22Rv1 (cell line): ENCODE measurements at regions not wholly inside any gene's neighbourhood (a gene's known extent, or its start where the extent isn't known, plus 50 kb on each side); places are given as distances from the start of the nearest gene placed in this dataset.
"Not testable (repeated sequence)": the region's sequence is repeated elsewhere in the genome, so short reads cannot be mapped to it uniquely, and the experiment has no call there.

Source experiments
- H3K27ac ChIP-seq: fragments of 450-650 bp; 2 replicates; pipeline ENCODE4 v1.5.1; 2017
- ZFX ChIP-seq: fragments of 450-650 bp; IDR thresholded peaks from 2 replicates; pipeline ENCODE4 v1.6.1; 2017; ENCODE audit warnings: antibody characterized with exemption, borderline replicate concordance
- TF ChIP-seq, protein P1 (sequence below): fragments of 450-650 bp; IDR thresholded peaks from 2 replicates; pipeline ENCODE4 v1.5.1; 2017; ENCODE audit warnings: mild to moderate bottlenecking

DNA sequence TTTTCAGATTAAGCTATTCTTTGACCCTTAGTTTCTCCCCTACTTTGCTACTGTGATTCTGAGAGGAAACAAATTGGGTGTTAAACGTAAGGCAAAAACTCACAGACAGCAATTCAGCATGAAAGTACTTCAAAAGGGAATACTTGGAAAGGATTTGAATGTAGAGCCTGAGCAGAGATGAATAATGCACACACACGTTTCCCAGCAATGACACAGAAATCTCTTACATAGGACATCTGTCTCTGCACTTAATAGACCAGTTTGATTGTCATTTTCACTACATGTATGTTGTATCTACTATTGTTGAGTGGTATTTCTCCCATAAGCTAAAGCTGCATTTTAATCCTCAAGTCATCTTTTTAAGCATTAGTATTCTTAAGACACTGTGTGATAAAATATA, 166.1 kb upstream of the TEX13C start:
- TF ChIP-seq, protein P1, sequence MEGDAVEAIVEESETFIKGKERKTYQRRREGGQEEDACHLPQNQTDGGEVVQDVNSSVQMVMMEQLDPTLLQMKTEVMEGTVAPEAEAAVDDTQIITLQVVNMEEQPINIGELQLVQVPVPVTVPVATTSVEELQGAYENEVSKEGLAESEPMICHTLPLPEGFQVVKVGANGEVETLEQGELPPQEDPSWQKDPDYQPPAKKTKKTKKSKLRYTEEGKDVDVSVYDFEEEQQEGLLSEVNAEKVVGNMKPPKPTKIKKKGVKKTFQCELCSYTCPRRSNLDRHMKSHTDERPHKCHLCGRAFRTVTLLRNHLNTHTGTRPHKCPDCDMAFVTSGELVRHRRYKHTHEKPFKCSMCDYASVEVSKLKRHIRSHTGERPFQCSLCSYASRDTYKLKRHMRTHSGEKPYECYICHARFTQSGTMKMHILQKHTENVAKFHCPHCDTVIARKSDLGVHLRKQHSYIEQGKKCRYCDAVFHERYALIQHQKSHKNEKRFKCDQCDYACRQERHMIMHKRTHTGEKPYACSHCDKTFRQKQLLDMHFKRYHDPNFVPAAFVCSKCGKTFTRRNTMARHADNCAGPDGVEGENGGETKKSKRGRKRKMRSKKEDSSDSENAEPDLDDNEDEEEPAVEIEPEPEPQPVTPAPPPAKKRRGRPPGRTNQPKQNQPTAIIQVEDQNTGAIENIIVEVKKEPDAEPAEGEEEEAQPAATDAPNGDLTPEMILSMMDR = no peak
- TF ChIP-seq ZFX = no peak
- H3K27ac ChIP-seq = no peak overlapping the region

DNA sequence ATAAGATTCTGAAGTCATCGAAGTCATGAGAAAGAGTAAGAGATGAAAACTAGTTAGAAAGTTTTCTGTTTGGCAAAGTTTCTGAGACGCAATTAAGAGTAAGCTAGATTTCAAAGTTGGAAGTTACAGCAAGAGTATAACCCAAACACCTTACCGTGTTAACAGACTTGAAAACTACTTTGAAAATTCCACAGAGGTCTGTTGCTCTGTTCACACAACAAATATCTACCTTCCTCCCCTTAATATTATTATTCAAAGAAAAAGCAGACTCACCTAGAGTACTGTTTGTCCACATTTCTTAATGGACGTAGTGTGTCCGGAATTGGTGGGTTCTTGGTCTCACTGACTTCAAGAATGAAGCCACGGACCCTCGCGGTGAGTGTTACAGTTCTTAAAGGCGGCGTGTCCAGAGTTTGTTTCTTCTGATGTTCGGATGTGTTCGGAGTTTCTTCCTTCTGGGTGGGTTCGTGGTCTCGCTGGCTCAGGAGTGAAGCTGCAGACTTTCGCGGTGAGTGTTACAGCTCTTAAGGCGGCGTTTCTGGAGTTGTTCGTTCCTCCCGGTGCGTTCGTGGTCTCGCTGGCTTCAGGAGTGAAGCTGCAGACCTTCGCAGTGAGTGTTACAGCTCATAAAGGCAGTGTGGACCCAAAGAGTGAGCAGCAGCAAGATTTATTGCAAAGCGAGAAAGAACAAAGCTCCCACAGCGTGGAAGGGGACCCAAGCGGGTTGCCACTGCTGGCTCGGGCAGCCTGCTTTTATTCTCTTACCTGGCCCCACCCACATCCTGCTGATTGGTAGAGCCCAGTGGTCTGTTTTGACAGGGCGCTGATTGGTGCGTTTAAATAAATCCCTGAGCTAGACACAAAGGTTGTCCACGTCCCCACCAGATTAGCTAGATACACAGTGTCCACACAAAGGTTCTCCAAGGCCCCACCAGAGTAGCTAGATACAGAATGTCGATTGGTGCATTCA, 165.1 kb upstream of the TEX13C start:
- H3K27ac ChIP-seq = not testable (repeated sequence)

DNA sequence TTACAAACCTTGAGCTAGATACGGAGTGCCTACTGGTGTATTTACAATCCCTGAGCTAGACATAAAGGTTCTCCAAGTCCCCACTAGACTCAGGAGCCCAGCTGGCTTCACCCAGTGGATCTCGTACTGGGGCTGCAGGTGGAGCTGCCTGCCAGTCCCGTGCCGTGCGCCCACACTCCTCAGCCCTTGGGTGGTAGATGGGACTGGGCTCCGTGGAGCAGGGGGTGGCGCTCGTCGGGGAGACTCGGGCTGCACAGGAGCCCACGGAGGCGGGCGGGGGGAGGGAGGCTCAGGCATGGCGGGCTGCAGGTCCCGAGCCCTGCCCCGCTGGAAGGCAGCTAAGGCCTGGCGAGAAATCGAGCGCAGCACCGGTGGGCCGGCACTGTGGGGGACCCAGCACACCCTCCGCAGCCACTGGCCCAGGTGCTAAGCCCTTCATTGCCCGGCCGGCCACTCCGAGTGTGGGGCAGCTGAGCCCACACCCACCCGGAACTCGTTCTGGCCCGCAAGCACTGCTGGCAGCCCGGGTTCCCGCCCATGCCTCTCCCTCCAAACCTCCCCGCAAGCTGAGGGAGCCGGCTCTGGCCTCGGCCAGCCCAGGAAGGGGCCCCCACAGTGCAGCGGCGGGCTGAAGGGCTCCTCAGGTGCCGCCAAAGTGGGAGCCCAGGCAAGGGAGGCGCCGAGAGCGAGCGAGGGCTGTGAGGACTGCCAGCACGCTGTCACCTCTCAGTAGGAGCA, 164.2 kb upstream of the TEX13C start:
- not testable (repeated sequence) for H3K27ac ChIP-seq

- no peak overlapping the region for H3K27ac ChIP-seq
- TF ChIP-seq, protein P1 = no peak
- TF ChIP-seq ZFX = no peak
These were observed 149.2 kb upstream of the TEX13C start for GRCh38 chrX:125170459-125170858.

GRCh38 chrX:125172531-125172930, 147.1 kb upstream of the TEX13C start:
- H3K27ac ChIP-seq = no peak overlapping the region

GRCh38 chrX:125175991-125176584, 143.6 kb upstream of the TEX13C start:
- no peak overlapping the region for H3K27ac ChIP-seq
- TF ChIP-seq, protein P1 = no peak
- TF ChIP-seq ZFX = no peak

More at GRCh38 chrX:125172531-125172930, 147.1 kb upstream of the TEX13C start:
- TF ChIP-seq ZFX = no peak
- TF ChIP-seq, protein P1 = no peak

DNA sequence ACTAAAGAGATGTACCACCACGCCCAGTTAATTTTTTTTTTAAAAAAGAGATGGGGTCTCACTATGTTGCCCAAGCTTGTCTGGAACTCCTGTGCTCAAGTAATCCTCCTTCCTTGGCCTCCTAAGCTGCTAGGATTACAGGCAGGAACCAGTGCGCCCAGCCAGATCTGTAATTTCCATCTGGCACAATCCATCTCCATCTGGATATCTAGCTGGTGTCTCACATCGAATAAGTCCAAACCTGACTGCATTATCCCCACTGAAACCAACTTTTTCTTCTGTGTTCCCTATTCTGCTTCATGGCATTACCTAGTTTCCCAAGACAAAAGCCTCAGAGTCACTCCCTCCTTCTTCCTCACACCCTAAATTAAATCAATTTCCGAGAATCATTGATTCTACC, 125.8 kb upstream of the TEX13C start:
- no peak for TF ChIP-seq ZFX
- TF ChIP-seq, protein P1 = no peak

GRCh38 chrX:125198546-125198945, 121.1 kb upstream of the TEX13C start:
- no peak overlapping the region for H3K27ac ChIP-seq
- TF ChIP-seq, protein P1 = no peak
- TF ChIP-seq ZFX = no peak

More for the DNA sequence above, 125.8 kb upstream of the TEX13C start:
- no peak overlapping the region for H3K27ac ChIP-seq
